GM19025 (cell line): ENCODE measurements at regions not wholly inside any gene's neighbourhood (a gene's known extent, or its start where the extent isn't known, plus 50 kb on each side); places are given as distances from the start of the nearest gene placed in this dataset.

Experiments used
- ATAC-seq: cut with Tn5 transposase; IDR thresholded peaks from one replicate; pipeline ENCODE4 v1.9.1; 2021; ENCODE audit warnings: mild to moderate bottlenecking, low read depth, moderate library complexity; ENCODE audit not compliant: unreplicated experiment

DNA sequence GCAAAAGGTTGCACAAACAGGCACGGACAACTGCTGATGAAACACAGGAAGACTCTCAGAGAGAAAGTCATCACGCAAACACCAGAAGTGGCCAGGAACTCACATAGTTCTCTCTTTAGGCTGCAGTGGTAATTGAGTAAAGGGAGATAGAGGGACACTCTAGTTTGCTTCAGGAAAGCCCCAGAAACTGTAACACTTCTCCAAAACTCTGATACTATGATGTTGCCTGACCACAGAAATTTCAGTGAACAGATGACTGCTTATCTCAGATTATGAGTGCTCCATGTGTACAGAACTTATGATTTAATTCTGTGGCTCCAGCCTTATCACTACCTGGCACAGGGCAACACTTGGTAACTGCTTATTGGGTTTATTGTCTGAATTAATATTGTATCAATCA is 311.5 kb upstream of the GYPC start:
- ATAC-seq: peak; percentile 46

- no peak for ATAC-seq
These were observed 310.3 kb upstream of the GYPC start for GRCh38 chr2:126345691-126346090.

GRCh38 chr2:126356631-126357030 is 299.3 kb upstream of the GYPC start:
- no peak for ATAC-seq

DNA sequence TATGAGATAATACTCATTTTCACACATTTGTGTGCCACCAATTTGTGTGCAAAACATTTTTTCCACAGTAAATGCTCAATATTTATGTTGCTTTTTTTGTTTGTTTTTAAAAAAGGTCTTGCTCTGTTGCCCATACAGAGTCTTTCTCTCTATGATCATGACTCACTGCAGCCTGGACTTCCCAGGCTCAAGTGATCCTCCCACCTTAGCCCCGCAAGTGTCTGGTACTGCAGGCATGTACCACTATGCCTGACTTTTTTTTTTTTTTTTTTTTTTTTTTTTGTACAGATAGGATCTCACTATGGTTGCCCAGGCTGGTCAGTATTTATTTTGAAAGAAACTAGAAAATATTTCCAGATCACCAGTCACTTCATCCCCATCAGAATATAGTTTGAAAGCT is 297.8 kb upstream of the GYPC start:
- no peak for ATAC-seq

GRCh38 chr2:126359494-126359893 is 296.5 kb upstream of the GYPC start:
- no peak for ATAC-seq

GRCh38 chr2:126367361-126367760 is 288.6 kb upstream of the GYPC start:
- ATAC-seq: no peak

- no peak for ATAC-seq
These were observed 287.2 kb upstream of the GYPC start for GRCh38 chr2:126368758-126369157.

DNA sequence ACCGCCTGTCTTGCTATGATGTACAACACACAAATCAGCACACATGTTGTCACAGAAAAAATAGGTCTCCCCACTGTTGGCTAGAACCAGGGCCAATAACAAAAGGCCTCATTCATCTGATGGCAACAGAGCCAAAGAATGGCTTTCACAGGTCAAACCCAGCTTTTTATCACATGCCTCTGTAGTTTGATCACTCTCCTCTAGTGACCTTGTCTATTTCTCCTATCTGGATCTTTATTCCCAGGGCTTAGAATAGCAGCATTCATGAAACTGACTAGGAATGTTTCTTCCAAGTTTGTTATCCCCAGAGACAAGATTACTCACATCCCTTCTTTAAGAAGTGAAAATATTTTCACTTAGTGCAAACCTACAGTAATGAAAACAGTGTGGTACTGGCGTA is 285.8 kb upstream of the GYPC start:
- no peak for ATAC-seq

DNA sequence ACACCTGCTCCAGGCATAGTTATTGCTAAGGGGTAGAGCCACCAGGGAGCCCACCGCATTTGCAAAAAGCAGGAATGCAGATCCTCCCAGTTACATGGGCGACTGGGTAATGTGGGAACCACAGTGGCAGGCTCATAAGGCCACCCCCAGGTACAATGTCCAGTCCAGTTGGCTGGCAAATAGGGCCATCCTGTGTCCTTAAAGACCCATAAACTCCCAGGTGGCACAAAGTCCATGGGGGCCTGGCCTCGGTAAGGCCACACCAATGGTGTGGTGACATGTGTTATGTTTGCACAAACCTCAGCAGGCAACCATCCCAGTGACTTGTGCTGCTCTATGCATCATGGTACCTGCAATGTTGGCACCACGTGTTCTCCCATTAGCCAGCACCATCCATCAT is 283.6 kb upstream of the GYPC start:
- ATAC-seq: no peak

DNA sequence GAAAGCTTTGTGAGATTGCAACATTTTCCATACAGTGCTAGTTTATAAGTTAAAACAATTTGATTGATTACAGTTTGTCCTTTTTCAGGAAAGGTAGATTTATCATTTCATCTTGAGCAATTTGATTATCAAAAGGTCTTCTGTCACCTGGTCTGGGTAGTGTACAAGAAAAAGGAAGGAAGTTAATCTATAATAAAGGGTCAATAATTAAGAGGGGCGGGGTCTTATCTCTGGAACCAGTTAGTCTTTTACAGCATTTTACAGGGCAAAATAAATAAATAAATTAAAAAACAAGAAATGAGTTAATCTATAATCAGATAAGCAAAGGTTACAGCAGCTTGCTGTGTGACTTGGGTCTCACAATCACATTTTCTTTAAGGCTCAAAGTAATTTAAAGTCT is 277.8 kb upstream of the GYPC start:
- ATAC-seq: no peak

DNA sequence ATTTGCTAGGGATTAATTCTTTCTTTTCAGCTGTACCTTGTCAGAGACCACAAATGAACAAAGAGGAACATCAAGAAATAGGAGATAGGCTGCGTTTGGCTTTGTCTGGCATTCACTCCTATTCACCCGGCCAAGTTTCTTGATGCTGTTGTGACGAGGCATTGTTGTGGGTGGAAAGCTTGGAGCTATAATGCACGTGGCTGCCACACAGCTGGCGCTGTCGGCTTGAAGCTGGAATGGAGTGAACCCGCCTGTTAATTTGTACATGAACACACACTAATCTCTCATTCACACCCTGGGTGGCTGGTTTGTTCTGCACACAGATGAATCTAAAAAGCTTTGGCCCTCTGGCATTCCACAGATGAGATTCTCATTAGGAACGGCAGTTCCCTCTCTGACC is 274.9 kb upstream of the GYPC start:
- no peak for ATAC-seq

DNA sequence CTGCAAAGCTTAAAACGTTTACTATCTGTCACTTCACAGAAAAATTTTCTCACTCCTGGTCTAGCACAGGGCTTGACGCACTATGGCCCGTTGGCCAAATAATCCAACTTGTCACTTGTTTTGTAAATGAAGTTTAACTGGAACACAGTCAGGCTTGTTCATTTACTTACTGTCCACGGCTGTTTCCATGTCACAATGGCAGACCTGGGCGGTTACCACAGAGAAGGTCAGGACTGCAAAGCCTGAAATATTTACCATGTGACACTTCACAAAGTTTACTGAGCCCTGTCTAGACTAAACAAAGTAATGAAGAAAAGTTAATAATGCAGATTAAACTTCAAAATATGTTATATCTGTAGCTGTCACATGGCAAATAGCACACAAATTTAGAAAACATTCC is 273.0 kb upstream of the GYPC start:
- ATAC-seq: no peak

- no peak for ATAC-seq
These were observed 272.2 kb upstream of the GYPC start for GRCh38 chr2:126383800-126384199.

- ATAC-seq: no peak
These were observed 270.5 kb upstream of the GYPC start for GRCh38 chr2:126385441-126385840.

GRCh38 chr2:126385983-126386382 is 270.0 kb upstream of the GYPC start:
- no peak for ATAC-seq

GRCh38 chr2:126389446-126389845 is 266.5 kb upstream of the GYPC start:
- no peak for ATAC-seq

- ATAC-seq: no peak
These were observed 263.1 kb upstream of the GYPC start for GRCh38 chr2:126392889-126393288.

DNA sequence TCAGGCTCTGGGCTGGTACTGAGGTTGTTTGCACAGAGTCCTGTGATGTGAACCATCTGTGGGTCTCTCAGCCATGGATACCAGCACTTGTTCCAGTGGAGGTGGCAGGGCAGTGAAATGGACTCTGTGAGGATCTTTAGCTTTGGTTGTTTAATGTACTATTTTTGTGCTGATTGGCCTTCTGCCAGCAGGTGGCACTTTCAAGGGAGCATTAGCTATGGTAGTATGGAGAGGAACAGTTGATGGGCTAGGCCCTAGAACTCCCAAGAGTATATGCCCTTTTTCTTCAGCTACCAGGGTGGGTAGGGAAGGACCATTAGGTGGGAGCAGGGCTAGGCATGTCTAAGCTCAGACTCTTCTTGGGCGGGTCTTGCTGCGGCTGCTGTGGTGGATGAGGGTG is 257.0 kb upstream of the GYPC start:
- no peak for ATAC-seq

DNA sequence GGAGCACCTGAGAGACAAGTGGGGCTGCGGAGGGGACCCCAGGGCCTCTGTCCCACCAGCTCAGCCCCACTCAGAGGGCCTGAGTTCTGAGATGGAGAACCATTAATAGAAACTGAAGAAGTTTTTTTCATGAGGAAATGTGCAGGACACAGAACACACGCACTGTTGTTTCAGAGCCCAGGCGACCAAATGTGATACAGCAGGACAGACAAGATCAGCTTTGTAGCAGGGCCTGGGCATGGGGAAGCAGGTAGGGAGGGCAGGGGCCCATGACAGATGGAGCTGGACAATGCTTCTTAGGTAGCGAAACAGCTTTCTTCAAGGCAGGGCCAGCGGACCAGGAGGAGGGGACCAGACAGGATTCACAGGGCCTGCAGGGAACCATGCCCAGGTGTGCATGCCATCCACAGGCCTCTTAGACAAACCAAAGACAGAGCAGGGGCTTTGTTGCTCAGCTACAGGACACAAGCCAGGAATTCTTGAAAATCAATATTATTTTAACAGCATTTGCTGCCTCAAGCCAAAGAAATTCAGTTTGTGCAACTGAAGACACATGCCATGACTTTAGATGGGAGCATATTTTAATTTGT is 252.8 kb upstream of the GYPC start:
- no peak for ATAC-seq

DNA sequence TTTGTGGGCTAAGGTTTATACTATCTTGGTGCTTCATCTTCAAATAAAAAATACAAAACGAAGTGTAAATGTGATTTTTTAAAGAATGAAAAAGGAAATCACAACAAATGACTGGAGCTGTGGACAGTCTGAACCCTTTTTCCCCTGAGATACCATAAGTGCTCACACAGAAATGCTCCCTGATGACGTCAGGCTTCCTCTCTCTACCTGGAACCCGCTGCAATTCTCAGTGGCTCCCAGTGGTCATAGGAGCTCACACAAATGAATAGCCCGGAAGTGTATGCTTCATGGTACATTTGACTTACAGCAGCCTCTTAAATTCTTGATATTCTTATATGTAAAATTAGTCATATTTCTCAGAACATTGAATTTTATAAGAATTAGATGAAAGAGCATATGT is 249.7 kb upstream of the GYPC start:
- no peak for ATAC-seq

GRCh38 chr2:126408671-126409070 is 247.3 kb upstream of the GYPC start:
- no peak for ATAC-seq

GRCh38 chr2:126409850-126410249 is 246.1 kb upstream of the GYPC start:
- no peak for ATAC-seq

DNA sequence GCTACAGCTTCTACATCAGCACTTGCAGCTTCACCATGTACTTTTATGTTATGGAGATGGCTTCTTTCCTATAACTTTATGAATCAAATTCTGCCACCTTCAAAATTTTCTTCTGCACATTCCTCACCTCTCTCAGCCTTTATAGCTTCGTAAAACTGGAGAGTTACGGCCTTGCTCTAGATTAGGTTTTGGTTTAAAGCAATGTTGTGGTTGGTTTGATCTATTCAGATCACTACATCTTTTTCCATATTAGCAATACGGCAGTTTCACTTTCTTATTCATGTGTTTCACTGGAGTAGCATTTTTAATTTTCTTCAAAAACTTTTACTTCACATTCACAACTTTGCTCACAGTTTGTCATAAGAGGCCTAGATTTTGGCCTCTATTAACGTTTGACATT is 242.9 kb upstream of the GYPC start:
- no peak for ATAC-seq
